ENCODE measurements at regions not wholly inside any gene's neighbourhood (a gene's known extent, or its start where the extent isn't known, plus 50 kb on each side); places are given as distances from the start of the nearest gene placed in this dataset.

- TF ChIP-seq YY1 (IDR thresholded peaks at IDR 0.05; ENCODE audit: insufficient read depth, insufficient read length) (no peak), ZNF274 (IDR thresholded peaks at IDR 0.05; ENCODE audit: low read depth, low read length) (no peak)
Observed at GRCh38 chr5:108661024-108661423, 86.7 kb upstream of the FER start.

Data from NT2/D1 (cell line).